Gastrocnemius medialis (tissue), 4 donors: ENCODE measurements at regions not wholly inside any gene's neighbourhood (a gene's known extent, or its start where the extent isn't known, plus 50 kb on each side); places are given as distances from the start of the nearest gene placed in this dataset.

Experiments used
- CTCF ChIP-seq, 5 experiments: fragments of 450-650 bp in 3 of 5; fragments of 200-600 bp in 2 of 5; sonication (generic) in 2 of 5; IDR thresholded peaks in 4 of 5; conservative IDR thresholded peaks in 1 of 5; 1 replicate in 4 of 5; 2 replicates in 1 of 5; pipeline ENCODE4 v1.5.1; 2016 to 2019; ENCODE audit warnings: antibody characterized with exemption in 5 of 5, mild to moderate bottlenecking in 3 of 5, moderate library complexity in 3 of 5
- POLR2A ChIP-seq, 2 donors: fragments of 450-650 bp; IDR thresholded peaks; one replicate each; pipeline ENCODE4 v1.6.1; 2017; ENCODE audit warnings: antibody characterized with exemption in 2 of 2, mild to moderate bottlenecking in 2 of 2, moderate library complexity in 2 of 2

GRCh38 chr12:91327131-91327530, 144.5 kb upstream of the DCN start:
- TF ChIP-seq CTCF (IDR thresholded peaks at IDR 0.05 in 4 of 5, conservative IDR thresholded peaks at IDR 0.05 in 1 of 5) (no peak), POLR2A (IDR thresholded peaks at IDR 0.05) (no peak)
